GM23338 (cell line): ENCODE measurements at regions not wholly inside any gene's neighbourhood (a gene's known extent, or its start where the extent isn't known, plus 50 kb on each side); places are given as distances from the start of the nearest gene placed in this dataset.

Experiments used
- ATAC-seq: fragments of 200-7000 bp; cut with Tn5 transposase; 3 replicates; pipeline ENCODE4 v1.9.1; 2020
- DNase-seq: peaks from one replicate; pipeline ENCODE4 v3.0.0-alpha.2; 2015; ENCODE audit warnings: low spot score
- H2AFZ ChIP-seq: fragments of 200-600 bp; sonication (generic); 2 replicates; pipeline ENCODE4 v1.8.0; 2016; ENCODE audit warnings: antibody characterized with exemption, mild to moderate bottlenecking, moderate library complexity
- H3F3A ChIP-seq: fragments of 200-600 bp; sonication (generic); replicated peaks from 2 replicates; pipeline ENCODE4 v1.8.0; 2017; ENCODE audit warnings: antibody characterized with exemption, mixed run types, low read depth
- H3K27ac ChIP-seq: fragments of 200-600 bp; sonication (generic); 2 replicates; pipeline ENCODE4 v1.6.1; 2016; ENCODE audit warnings: low read depth
- H3K27me3 ChIP-seq: fragments of 200-600 bp; sonication (generic); 2 replicates; pipeline ENCODE4 v1.8.0; 2016; ENCODE audit warnings: mild to moderate bottlenecking, mixed run types, moderate library complexity; ENCODE audit not compliant: insufficient read depth
- H3K36me3 ChIP-seq: fragments of 200-600 bp; sonication (generic); 2 replicates; pipeline ENCODE4 v1.8.0; 2016; ENCODE audit warnings: mild to moderate bottlenecking; ENCODE audit not compliant: insufficient read depth
- H3K4me1 ChIP-seq: fragments of 200-600 bp; sonication (generic); 2 replicates; pipeline ENCODE4 v1.8.0; 2016; ENCODE audit warnings: mild to moderate bottlenecking, moderate library complexity; ENCODE audit not compliant: insufficient read depth
- H3K4me2 ChIP-seq: fragments of 200-600 bp; sonication (generic); 2 replicates; pipeline ENCODE4 v1.7.1; 2017; ENCODE audit warnings: mixed run types
- H3K4me3 ChIP-seq: fragments of 200-600 bp; sonication (generic); 2 replicates; pipeline ENCODE4 v1.6.1; 2016; ENCODE audit warnings: mixed run types
- H3K79me2 ChIP-seq: fragments of 200-600 bp; sonication (generic); replicated peaks from 2 replicates; pipeline ENCODE4 v1.8.0; 2017; ENCODE audit warnings: mild to moderate bottlenecking; ENCODE audit not compliant: insufficient read depth
- H3K9me2 ChIP-seq: fragments of 200-600 bp; sonication (generic); 2 replicates; pipeline ENCODE4 v1.8.0; 2017; ENCODE audit not compliant: insufficient read depth
- H4K20me1 ChIP-seq: fragments of 200-600 bp; sonication (generic); replicated peaks from 2 replicates; pipeline ENCODE4 v1.8.0; 2017; ENCODE audit warnings: mild to moderate bottlenecking; ENCODE audit not compliant: insufficient read depth
- H3K27ac Mint-ChIP-seq: 2 replicates; pipeline ENCODE4 v1.8.0; 2020; ENCODE audit warnings: inconsistent platforms, mild to moderate bottlenecking, moderate library complexity, mixed read lengths
- H3K27me3 Mint-ChIP-seq: 3 replicates; pipeline ENCODE4 v1.8.0; 2022; ENCODE audit warnings: low read depth, mild to moderate bottlenecking, moderate library complexity, mixed read lengths, inconsistent platforms; ENCODE audit not compliant: insufficient read depth, poor library complexity
- H3K36me3 Mint-ChIP-seq: 3 replicates; pipeline ENCODE4 v1.8.0; 2021; ENCODE audit warnings: low read depth, mild to moderate bottlenecking, inconsistent platforms, moderate library complexity, mixed read lengths
- H3K4me1 Mint-ChIP-seq: 3 replicates; pipeline ENCODE4 v1.8.0; 2020; ENCODE audit warnings: mild to moderate bottlenecking, inconsistent platforms, mixed read lengths
- H3K4me3 Mint-ChIP-seq: 3 replicates; pipeline ENCODE4 v1.8.0; 2021; ENCODE audit warnings: moderate library complexity, mild to moderate bottlenecking, inconsistent platforms, mixed read lengths
- H3K9me3 Mint-ChIP-seq: 3 replicates; pipeline ENCODE4 v1.8.0; 2020; ENCODE audit warnings: moderate library complexity, mild to moderate bottlenecking, inconsistent platforms, mixed read lengths
- CREB1 ChIP-seq: fragments of 250-450 bp; sonication (Bioruptor Pico); IDR thresholded peaks from 2 replicates; pipeline ENCODE4 v1.5.0; 2020; ENCODE audit warnings: low read depth, mild to moderate bottlenecking, moderate library complexity
- EZH2 ChIP-seq: fragments of 200-600 bp; sonication (generic); IDR thresholded peaks from one replicate; pipeline ENCODE4 v1.8.0; 2017; ENCODE audit warnings: antibody characterized with exemption, mild to moderate bottlenecking, low read depth; ENCODE audit not compliant: unreplicated experiment
- EZH2phosphoT487 ChIP-seq: fragments of 200-600 bp; sonication (generic); IDR thresholded peaks from one replicate; pipeline ENCODE4 v1.8.1; 2018; ENCODE audit warnings: antibody characterized with exemption; ENCODE audit not compliant: unreplicated experiment
- JUNB ChIP-seq: IDR thresholded peaks from one replicate; pipeline ENCODE4 v1.6.1; 2016; ENCODE audit warnings: antibody characterized with exemption; ENCODE audit not compliant: unreplicated experiment
- NANOG ChIP-seq: IDR thresholded peaks from 2 replicates; pipeline ENCODE4 v1.6.1; 2016; ENCODE audit warnings: antibody characterized with exemption, borderline replicate concordance
- STAT1 ChIP-seq: IDR thresholded peaks from one replicate; pipeline ENCODE4 v1.6.1; 2016; ENCODE audit warnings: antibody characterized with exemption; ENCODE audit not compliant: unreplicated experiment
- ZNF331 ChIP-seq: fragments of 250-450 bp; sonication (Bioruptor Pico); IDR thresholded peaks from 2 replicates; pipeline ENCODE4 v1.5.0; 2020; ENCODE audit warnings: low read depth, mild to moderate bottlenecking, moderate library complexity
- TF ChIP-seq, protein P1 (sequence below): IDR thresholded peaks from one replicate; pipeline ENCODE4 v1.6.1; 2018; ENCODE audit warnings: antibody characterized with exemption; ENCODE audit not compliant: unreplicated experiment
- TF ChIP-seq, protein P2 (sequence below), 2 experiments: fragments of 200-600 bp in 1 of 2; sonication (generic) in 1 of 2; conservative IDR thresholded peaks; 2 replicates each; pipeline versions ENCODE4 v1.5.1 to v1.6.1; 2016 to 2017; ENCODE audit warnings: antibody characterized with exemption in 2 of 2, low read depth in 2 of 2, mild to moderate bottlenecking in 2 of 2, moderate library complexity in 1 of 2
- TF ChIP-seq, protein P3 (sequence below): fragments of 250-450 bp; sonication (Bioruptor Pico); IDR thresholded peaks from 2 replicates; pipeline ENCODE4 v1.5.0; 2020; ENCODE audit warnings: mild to moderate bottlenecking, moderate library complexity

DNA sequence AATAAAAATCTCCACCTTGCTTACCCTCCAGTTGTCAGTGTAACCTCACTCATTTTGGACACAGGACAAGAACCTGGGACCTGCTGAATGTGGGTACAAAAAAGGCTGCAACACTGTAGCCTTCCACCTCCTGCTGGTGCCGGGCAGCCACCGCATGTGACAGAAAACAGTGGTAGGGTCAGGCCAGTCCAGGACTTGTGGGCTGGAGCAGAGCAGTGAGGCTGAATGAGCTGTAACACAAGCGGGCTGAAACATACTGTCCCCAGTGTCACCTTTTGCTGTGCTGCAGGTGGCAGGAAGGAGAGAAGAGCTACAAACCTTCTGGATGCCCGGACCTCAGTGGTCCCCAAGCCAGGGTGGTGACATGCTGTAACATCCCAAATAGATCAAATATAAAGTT, 465.4 kb upstream of the FOXG1 start:
- Histone ChIP-seq H3K4me2 (no peak overlapping the region), H3K27ac (no peak overlapping the region), H3F3A (no peaks in the 10 kb centered on the region), H3K4me3 (no peak overlapping the region), H2AFZ (no peak overlapping the region), H3K4me1 (no peaks in the 10 kb centered on the region), H4K20me1 (no peaks in the 10 kb centered on the region), H3K9me2 (0 out of 2 replicates have a peak, but pooled peaks cover 9% of the 10 kb centered on the region), H3K27me3 (no peaks in the 10 kb centered on the region), H3K79me2 (no peaks in the 10 kb centered on the region), H3K36me3 (no peaks in the 10 kb centered on the region)
- Mint-ChIP-seq H3K9me3 (peaks cover 22% of the 10 kb centered on the region), H3K36me3 (peaks cover 19% of the 10 kb centered on the region), H3K27me3 (peaks cover 7% of the 10 kb centered on the region), H3K27ac (no peak overlapping the region), H3K4me1 (peaks cover 8% of the 10 kb centered on the region; the same call in 2 of the 3 replicates), H3K4me3 (no peak overlapping the region)
- DNase-seq (no peak), ATAC-seq (no peak)
- no peak for TF ChIP-seq CREB1 (CRISPR knock-in tag)

DNA sequence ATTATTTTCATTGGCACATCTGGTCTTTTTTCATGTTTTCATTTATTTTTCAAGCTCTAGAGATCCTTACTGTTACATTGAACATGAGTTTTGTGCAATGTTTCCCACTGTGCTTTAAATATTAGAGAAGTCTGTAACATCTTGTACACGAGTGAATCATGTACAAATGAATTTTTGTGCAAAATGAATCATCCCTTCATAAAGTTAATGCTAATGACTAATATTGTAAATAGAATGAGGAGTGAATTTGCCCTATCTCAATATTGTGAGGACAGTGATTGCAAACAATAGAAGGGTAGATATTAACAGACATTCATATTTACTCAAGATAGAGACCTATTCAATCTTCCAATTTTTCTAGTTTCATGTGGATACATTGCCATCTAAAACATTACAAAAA, 463.3 kb upstream of the FOXG1 start:
- DNase-seq (no peak), ATAC-seq (no peak)
- H2AFZ ChIP-seq: no peak overlapping the region
- H3K36me3 ChIP-seq: no peaks in the 10 kb centered on the region
- H3K27ac ChIP-seq: no peak overlapping the region
- H3K9me2 ChIP-seq: 0 out of 2 replicates have a peak, but pooled peaks cover 7% of the 10 kb centered on the region
- no peak overlapping the region for H3K4me2 ChIP-seq
- Mint-ChIP-seq H3K4me1 (peaks cover 6% of the 10 kb centered on the region; the same call in 1 of the 3 replicates), H3K36me3 (peaks cover 10% of the 10 kb centered on the region; the same call in 2 of the 3 replicates), H3K4me3 (no peak overlapping the region), H3K9me3 (peaks cover 14% of the 10 kb centered on the region), H3K27me3 (peaks cover 6% of the 10 kb centered on the region), H3K27ac (no peak overlapping the region)
- H3K4me1 ChIP-seq: no peaks in the 10 kb centered on the region
- H3K27me3 ChIP-seq: no peaks in the 10 kb centered on the region
- no peaks in the 10 kb centered on the region for H4K20me1 ChIP-seq
- no peak overlapping the region for H3K4me3 ChIP-seq
- H3K79me2 ChIP-seq: no peaks in the 10 kb centered on the region
- no peaks in the 10 kb centered on the region for H3F3A ChIP-seq
- no peak for TF ChIP-seq NANOG
- TF ChIP-seq, protein P1, sequence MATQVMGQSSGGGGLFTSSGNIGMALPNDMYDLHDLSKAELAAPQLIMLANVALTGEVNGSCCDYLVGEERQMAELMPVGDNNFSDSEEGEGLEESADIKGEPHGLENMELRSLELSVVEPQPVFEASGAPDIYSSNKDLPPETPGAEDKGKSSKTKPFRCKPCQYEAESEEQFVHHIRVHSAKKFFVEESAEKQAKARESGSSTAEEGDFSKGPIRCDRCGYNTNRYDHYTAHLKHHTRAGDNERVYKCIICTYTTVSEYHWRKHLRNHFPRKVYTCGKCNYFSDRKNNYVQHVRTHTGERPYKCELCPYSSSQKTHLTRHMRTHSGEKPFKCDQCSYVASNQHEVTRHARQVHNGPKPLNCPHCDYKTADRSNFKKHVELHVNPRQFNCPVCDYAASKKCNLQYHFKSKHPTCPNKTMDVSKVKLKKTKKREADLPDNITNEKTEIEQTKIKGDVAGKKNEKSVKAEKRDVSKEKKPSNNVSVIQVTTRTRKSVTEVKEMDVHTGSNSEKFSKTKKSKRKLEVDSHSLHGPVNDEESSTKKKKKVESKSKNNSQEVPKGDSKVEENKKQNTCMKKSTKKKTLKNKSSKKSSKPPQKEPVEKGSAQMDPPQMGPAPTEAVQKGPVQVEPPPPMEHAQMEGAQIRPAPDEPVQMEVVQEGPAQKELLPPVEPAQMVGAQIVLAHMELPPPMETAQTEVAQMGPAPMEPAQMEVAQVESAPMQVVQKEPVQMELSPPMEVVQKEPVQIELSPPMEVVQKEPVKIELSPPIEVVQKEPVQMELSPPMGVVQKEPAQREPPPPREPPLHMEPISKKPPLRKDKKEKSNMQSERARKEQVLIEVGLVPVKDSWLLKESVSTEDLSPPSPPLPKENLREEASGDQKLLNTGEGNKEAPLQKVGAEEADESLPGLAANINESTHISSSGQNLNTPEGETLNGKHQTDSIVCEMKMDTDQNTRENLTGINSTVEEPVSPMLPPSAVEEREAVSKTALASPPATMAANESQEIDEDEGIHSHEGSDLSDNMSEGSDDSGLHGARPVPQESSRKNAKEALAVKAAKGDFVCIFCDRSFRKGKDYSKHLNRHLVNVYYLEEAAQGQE: no peak
- TF ChIP-seq JUNB: no peak
- TF ChIP-seq, protein P2, sequence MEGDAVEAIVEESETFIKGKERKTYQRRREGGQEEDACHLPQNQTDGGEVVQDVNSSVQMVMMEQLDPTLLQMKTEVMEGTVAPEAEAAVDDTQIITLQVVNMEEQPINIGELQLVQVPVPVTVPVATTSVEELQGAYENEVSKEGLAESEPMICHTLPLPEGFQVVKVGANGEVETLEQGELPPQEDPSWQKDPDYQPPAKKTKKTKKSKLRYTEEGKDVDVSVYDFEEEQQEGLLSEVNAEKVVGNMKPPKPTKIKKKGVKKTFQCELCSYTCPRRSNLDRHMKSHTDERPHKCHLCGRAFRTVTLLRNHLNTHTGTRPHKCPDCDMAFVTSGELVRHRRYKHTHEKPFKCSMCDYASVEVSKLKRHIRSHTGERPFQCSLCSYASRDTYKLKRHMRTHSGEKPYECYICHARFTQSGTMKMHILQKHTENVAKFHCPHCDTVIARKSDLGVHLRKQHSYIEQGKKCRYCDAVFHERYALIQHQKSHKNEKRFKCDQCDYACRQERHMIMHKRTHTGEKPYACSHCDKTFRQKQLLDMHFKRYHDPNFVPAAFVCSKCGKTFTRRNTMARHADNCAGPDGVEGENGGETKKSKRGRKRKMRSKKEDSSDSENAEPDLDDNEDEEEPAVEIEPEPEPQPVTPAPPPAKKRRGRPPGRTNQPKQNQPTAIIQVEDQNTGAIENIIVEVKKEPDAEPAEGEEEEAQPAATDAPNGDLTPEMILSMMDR (conservative IDR thresholded peaks at IDR 0.05; ENCODE audit: low read depth in 2 of 2): no peak
- TF ChIP-seq EZH2phosphoT487: no peak
- no peak for TF ChIP-seq ZNF331
- TF ChIP-seq EZH2: no peak
- no peak for TF ChIP-seq CREB1 (CRISPR knock-in tag)
- TF ChIP-seq, protein P3, sequence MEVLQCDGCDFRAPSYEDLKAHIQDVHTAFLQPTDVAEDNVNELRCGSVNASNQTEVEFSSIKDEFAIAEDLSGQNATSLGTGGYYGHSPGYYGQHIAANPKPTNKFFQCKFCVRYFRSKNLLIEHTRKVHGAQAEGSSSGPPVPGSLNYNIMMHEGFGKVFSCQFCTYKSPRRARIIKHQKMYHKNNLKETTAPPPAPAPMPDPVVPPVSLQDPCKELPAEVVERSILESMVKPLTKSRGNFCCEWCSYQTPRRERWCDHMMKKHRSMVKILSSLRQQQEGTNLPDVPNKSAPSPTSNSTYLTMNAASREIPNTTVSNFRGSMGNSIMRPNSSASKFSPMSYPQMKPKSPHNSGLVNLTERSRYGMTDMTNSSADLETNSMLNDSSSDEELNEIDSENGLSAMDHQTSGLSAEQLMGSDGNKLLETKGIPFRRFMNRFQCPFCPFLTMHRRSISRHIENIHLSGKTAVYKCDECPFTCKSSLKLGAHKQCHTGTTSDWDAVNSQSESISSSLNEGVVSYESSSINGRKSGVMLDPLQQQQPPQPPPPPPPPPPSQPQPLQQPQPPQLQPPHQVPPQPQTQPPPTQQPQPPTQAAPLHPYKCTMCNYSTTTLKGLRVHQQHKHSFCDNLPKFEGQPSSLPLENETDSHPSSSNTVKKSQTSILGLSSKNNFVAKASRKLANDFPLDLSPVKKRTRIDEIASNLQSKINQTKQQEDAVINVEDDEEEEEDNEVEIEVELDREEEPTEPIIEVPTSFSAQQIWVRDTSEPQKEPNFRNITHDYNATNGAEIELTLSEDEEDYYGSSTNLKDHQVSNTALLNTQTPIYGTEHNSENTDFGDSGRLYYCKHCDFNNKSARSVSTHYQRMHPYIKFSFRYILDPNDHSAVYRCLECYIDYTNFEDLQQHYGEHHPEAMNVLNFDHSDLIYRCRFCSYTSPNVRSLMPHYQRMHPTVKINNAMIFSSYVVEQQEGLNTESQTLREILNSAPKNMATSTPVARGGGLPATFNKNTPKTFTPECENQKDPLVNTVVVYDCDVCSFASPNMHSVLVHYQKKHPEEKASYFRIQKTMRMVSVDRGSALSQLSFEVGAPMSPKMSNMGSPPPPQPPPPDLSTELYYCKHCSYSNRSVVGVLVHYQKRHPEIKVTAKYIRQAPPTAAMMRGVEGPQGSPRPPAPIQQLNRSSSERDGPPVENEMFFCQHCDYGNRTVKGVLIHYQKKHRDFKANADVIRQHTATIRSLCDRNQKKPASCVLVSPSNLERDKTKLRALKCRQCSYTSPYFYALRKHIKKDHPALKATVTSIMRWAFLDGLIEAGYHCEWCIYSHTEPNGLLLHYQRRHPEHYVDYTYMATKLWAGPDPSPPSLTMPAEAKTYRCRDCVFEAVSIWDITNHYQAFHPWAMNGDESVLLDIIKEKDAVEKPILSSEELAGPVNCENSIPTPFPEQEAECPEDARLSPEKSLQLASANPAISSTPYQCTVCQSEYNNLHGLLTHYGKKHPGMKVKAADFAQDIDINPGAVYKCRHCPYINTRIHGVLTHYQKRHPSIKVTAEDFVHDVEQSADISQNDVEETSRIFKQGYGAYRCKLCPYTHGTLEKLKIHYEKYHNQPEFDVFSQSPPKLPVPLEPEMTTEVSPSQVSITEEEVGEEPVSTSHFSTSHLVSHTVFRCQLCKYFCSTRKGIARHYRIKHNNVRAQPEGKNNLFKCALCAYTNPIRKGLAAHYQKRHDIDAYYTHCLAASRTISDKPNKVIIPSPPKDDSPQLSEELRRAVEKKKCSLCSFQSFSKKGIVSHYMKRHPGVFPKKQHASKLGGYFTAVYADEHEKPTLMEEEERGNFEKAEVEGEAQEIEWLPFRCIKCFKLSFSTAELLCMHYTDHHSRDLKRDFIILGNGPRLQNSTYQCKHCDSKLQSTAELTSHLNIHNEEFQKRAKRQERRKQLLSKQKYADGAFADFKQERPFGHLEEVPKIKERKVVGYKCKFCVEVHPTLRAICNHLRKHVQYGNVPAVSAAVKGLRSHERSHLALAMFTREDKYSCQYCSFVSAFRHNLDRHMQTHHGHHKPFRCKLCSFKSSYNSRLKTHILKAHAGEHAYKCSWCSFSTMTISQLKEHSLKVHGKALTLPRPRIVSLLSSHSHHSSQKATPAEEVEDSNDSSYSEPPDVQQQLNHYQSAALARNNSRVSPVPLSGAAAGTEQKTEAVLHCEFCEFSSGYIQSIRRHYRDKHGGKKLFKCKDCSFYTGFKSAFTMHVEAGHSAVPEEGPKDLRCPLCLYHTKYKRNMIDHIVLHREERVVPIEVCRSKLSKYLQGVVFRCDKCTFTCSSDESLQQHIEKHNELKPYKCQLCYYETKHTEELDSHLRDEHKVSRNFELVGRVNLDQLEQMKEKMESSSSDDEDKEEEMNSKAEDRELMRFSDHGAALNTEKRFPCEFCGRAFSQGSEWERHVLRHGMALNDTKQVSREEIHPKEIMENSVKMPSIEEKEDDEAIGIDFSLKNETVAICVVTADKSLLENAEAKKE (CRISPR knock-in tag): no peak
- no peak for TF ChIP-seq STAT1
